Islet of Langerhans (tissue), 1 donor: ENCODE measurements at regions not wholly inside any gene's neighbourhood (a gene's known extent, or its start where the extent isn't known, plus 50 kb on each side); places are given as distances from the start of the nearest gene placed in this dataset.

Experiments
- FAIRE-seq: peaks from one replicate; lab custom pipeline; 2011; peaks lifted over from hg19 to GRCh38; lab: Jason Lieb, UNC

DNA sequence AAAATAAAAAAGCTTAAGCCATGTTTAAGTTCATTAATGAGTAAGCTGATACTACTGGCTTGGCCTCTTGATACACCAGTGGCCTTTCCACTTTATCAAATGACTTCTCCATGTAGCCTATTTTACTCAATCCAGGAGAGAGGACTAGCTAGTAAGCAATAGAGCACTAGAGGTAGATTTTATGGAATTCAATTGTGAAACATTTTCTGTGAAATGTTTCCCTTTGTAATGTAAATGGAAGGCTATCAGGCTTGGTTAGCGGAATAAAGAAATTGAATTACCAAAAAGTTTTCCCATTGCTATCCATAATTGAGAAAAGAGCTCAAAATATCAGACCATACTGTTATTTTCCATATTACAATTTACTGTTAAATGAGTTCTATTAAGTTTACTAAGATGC, 515.4 kb upstream of the CDH2 start:
- FAIRE-seq = no peak

DNA sequence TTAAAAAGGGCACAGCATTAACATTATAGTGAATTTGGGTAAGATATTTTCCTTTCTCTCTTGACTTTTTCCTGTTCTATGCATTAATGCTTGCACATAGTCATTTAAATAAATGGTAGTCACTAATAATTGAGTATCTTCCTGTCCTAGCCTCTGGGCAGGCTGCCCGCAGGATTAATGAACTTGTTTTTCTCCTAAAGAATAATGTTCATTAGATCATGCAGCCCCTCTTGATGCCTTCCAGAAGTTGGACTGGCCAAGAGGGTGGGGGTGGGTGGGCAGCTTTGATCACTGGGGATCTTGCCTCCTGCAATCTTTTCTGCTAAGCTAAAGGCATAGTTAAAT, 514.5 kb upstream of the CDH2 start:
- no peak for FAIRE-seq

DNA sequence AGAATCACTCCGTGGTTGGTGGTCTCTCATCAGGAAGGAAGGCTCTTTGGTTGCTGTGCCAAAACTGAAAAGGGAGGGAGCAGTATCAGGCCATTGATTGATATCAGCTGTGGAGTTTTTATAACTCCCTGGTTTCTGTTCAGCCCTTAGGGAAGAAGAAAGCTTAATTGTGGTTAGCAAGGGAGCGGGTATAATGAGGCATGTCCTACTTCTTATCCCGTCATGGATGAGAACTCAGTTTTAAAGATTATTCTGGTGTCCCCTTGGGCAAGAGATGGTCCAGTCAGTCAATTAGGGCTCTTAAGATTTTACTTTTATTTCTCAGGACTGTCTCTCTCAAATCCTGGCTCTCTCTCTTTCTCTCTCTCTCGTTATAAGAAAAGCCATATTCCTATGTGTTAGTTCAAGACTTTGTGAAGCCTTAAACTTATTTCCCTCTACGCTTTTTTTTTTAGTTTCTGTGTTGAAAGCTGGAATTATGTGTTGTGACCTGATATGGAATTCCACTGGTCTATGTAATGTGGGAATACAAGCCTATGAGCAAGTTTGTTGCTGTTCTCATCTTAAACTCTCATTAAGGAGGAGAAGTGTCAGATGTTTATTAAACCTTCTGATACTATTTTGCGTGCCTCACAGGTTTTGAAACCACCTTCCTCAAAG, 514.0 kb upstream of the CDH2 start:
- no peak for FAIRE-seq

DNA sequence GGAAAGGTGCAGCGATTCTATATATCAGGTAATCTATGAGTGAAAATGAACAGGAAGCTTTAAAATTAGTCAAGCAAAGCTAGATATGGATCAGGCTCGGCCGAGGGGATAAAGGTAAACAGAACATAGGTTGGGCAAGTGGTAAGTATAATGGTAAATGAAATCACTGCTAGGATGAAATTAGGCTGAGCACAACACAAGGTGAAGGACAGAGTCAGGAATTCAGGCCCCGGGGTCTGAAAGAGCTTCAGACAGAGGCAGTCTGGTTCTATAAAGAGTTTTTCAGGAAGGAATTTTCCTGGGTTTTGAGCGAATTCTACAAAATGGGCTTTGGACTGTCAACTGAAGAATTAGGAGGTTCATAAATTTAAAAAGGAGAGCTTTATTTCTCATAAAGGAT, 513.2 kb upstream of the CDH2 start:
- no peak for FAIRE-seq

DNA sequence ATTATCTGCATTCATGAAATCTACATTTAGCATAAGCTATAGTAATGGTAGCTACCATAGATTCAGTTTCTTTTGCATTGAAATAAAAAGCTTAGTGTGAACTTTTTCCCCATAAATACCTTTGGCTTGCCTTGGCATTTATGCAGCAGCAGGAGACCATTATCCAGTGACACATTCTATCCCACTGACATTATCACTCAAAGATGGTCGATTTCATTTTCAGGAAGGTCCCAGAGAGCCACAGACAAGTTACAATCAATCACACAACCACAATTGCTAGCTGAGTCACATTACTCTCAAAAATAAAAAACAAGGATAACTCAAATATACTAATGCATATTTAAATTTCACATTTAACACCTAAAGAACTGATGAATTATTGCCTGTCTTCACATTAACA, 512.7 kb upstream of the CDH2 start:
- no peak for FAIRE-seq

DNA sequence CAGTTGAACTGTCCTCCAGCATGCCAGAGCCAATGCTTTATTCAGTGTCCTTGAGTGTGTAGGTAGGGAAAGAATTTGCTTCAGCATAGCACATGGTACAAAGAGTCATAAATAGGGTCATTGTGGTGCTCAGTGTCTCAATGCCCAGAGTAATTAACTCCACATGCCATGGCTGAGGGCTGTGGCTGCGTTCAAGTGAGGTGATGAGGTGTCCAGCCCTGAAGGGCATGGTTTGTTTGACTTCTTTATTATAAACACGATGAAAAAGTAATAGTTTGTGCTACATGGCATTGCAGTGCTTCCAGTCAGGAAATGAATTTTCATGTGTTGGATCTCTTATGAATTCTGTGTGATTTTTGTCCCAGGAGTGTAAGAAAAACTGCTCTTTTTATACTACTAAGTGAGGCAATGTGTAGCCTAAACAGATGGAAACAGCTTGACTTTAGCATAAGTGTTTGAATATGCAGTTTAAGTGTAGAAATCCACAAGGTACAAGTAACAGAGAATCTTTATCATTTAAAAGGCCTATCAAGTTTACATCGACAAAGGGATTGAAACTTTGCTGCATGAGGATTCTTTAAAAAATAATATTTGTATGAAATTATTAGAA, 507.9 kb upstream of the CDH2 start:
- no peak for FAIRE-seq

DNA sequence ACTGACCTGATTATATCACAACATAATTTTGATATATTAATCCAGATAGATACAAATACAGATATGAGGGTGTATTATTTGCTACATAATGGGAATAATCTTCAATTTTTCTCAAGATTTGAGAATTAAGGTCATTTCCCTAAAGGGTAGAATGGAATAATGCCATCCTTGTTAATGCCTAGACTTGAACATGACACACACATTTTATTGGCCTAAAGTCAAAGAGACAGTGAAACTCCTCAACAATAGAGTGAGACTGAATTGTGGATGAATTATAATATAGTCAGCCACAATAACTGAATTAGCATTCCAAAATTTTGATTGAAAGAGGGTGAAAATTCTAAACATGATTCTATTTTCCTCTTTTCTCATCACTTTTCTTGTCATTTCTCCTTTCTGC, 506.0 kb upstream of the CDH2 start:
- FAIRE-seq = no peak

DNA sequence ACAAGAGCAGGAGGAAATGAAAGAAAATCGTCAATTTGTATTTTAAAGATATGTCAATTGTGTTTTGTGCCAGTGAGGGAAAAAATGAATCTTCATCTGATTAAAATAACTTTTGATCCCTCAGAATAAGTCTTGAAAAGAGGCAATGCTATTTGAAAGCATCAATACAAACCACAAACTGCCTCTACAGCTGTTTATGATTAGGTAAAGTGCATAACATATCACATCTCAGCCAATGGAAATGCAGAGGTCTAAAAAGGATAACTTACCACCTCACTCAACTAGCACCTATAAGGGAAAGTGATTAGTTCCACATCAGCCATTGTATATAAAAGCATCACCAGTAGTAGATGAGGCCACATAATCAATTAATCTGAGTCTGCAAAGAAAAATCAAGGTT, 492.2 kb upstream of the CDH2 start:
- no peak for FAIRE-seq

DNA sequence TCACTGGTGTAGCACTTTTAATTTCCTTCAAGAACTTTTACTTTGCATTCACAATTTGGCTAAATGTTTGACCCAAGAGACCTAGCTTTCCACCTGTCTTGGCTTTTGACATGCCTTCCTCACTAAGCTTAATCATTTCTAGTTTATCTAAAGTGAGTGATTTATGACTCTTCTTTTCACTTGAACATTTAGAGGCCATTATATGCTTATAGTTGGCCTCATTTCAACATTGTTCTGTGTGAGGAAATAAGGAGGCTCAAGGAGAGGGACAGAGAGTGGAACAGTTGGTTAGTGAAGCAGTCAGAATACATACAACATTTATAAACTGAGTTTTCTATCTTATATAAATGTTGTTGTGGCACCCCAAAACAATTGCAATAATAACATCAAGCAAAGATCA, 489.3 kb upstream of the CDH2 start:
- no peak for FAIRE-seq

DNA sequence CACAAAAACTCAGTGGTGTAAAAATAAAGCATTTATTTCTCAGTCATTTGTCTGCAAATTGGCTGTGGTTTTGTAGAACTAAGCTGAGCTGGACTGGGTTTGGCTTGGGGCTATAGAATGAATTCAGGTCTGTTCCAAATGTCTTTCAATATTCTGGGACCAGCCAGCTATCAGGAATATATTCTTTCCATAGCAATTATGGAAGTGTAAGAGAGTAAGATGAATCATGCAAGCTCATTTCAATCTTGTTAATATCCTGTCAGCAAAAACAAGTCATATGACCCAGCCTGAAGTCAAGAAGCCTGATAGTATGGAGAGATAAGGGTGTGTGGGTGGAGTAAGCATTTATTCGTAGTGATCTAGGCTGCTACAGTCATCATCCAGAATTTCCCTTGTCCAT, 481.0 kb upstream of the CDH2 start:
- no peak for FAIRE-seq

DNA sequence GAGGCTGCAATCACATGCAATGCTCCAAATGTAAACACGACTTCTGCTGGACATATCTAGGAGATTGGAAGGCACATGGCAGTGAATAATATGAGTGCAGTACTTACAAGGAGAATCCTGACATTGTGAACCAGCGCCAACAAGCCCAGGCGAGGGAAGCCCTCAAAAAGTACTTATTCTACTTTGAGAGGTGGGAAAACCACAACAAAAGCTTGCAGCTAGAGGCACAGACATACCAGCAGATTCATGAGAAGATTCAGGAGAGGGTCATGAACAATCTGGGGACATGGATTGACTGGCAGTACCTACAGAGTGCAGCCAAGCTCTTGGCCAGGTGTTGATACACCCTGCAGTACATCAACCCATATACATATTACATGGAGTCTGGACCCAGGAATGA, 475.7 kb upstream of the CDH2 start:
- no peak for FAIRE-seq

DNA sequence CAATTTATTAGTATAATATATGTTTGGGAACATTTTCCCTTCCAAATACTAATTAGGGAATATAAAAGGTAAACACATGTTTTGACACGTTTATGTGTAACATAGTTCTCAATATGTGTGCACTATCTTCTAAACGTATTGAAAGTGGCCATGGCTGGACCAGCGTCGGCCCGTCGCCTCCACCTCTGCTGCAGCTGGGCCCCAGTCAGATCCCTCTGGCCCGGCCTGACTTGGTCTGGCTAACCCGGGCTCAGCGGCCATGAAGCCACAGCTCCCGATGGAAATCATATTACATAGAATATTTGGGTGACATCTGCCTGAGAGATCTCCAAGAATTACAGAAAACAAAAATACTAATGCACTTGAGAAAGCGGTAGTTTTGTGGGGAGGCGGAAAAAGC, 474.4 kb upstream of the CDH2 start:
- FAIRE-seq = no peak

DNA sequence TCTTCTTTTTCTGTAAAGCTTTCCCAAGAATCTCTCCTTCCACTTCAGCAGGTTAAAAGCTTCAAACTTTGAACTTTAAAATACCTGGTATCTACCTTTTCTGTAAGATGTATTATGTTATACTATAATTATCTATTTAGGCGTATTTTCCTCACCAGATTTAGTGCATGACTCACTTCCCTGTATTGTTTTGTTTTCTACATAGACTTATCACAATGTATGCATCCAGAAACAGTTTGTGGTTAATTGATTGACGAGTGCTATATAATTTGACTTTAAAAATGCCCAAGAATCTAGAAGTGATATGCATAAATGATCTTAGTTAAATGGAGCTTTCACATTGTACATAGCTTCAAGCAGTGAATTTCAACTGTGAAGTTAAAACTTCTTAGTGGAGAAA, 473.9 kb upstream of the CDH2 start:
- FAIRE-seq = no peak

DNA sequence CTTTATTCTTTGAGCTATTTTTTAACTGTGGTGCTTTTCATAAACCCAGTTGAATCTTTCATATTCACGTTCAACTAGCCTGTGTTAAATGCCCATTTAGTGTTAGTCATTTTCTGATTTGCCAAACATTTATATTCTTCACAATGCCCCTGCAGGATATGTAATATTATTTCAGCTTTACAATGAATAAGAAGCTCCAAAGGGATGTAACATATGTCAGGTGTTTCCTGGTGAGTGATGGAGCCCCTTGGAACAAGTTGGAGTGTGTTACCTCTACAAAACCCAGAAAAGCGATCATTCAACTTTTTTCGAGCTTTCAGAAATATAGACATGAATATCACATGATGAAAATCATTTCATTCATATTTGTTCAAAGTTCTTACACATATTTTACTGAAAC, 471.0 kb upstream of the CDH2 start:
- no peak for FAIRE-seq

DNA sequence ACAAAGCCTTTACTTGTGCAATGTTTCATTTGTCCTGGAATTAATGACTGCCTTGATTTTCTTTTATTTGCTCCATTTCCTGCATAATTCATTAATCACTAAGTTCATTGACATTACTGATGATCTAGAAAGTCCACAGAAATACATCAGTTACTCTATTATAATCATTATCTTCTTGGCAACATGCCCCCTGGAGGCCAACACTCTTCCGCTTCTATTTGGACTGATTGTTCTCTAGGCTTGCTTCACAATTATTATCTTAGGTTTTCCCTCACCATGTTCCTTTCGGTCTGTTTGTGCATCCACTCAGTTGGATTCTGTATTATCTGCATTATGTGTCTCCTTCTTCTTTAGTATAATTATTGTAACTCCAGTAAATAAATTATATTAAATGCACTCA, 461.0 kb upstream of the CDH2 start:
- FAIRE-seq = no peak

DNA sequence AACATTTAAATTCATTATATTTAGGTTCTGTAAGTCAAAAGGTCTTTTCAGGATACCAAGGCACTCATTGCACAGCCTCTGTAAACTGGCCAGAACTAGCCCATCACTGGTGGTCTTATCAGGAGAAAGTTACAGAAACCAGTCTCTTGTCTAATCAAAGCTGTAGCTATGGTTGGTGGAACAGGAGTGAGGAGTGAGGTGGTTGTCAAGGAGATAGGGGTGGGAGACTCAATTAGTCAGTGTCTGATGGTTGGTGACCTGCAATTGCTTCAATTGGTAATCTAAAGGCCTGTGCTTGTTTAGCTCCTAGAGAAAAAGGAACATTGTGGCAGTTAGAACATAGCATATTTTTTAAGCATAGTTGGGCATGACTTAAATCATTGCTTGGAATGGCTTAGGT, 458.6 kb upstream of the CDH2 start:
- no peak for FAIRE-seq

DNA sequence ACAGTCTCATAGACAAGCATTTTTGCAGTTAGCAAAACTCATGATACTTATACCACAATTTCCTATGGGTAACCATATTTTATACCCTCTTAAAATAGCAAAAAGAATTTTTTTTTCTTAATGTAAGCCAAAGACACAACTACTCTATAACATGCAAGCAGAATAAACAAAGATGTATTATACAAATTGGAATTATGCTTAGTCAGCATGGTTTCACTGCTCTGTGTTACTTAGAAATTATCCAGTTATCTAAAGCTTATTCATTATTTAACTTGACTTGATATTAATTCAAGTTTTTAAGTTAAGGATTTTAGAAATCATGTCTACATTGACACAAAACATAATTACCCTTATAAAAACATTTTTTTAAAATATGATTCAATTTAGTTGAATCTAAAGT, 449.8 kb upstream of the CDH2 start:
- no peak for FAIRE-seq

DNA sequence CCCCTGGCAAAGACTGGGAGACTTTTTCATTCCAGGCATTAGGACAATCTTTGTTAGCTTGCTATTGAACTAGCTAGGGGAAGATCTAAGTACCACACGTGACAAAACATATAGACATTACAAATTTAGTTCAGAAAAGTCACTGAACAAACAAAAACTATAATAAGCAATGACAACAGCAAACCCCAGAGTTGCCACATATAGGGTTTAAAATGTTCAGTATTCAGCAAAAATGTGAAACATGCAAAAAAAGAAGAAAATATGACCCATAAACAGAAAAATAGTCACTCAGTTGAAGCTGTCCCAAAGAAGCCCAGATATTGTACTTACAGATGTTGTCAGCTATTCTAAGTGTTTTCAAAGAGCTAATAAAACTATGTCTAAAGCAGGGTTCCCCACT, 431.1 kb upstream of the CDH2 start:
- FAIRE-seq = no peak

DNA sequence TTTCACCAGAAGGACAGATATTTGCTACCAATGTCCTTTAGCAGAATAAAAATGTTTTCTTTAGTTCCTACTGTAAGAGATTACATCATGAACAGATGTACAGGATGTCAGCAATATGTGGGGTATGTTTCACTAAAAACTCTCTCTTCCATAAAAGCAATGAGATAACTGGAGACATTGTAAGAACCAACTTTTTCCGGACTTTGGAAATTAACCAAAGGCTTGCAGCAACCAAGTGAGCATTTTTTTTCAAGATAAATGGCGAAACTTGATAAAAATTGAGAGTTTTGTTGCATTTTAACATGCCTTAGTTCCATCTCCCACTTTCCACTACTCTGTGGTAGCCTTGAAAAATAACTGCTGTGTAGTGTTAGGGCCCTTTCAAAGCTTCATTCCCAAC, 429.8 kb upstream of the CDH2 start:
- FAIRE-seq = no peak

DNA sequence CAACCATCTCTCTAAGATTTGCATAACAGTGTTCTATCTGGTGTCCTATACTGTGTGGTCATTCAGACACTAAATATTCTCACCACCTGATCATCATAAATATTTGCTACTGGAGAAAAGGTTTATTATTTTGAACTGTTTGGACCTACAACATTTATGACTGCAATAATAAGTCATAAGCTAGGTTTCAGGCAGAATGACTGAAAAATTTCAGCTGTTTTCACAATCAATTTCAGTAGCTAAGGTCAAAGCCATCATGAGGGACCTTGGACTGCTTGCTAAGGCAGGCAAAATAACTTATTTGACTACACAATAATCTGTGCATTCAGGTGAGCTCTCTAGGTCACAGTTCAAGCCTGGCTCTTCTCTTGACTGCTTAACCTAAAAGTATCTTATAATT, 425.5 kb upstream of the CDH2 start:
- FAIRE-seq = no peak

DNA sequence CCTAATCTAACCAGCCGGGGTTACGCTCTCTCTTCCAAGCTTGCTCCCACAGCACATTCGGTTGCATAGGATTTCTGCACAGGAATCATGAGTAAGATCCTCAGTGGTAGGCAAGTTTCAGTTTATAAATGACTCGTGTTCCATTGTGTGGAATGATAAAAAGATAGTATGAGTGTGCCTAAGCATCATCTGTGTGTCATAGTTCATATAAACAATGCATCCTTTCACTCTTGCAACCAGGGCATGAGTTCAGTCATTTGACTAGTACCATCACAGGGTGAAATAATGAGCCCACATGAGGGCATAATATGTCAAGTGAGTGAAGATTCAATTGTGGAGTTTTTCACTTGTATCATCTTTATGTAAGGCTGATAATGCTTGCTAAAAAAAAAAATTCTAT, 417.1 kb upstream of the CDH2 start:
- no peak for FAIRE-seq

DNA sequence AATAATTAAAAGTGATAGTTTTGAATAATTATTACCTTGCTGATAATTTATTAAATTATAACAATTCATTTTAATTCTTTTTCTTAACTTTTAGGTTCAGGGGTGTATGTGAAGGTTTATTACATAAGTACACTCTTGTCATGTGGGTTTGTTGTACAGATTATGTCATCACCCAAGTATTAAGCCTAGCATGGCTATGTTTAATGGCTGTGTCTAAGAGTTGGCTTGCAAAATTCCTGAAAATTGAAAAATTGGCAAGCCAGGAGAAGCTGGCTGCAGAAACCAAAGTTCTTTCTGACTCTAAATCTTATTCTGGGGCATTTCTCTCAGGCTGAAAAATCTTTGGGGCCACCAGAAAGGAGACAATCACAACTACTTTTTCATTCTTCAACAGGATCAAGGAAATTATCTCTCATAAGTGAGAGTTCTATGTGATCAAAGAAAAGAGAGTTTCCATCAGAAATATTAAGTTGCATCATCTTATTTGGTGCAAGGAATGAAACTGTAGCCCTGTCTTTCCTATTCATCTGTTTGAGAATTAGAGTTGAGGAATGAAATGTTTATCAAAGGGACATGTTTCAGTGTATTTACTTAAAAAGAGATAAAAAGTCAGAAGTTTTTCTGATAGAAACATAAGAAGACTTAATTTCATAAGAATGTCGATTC, 412.1 kb upstream of the CDH2 start:
- FAIRE-seq = no peak

DNA sequence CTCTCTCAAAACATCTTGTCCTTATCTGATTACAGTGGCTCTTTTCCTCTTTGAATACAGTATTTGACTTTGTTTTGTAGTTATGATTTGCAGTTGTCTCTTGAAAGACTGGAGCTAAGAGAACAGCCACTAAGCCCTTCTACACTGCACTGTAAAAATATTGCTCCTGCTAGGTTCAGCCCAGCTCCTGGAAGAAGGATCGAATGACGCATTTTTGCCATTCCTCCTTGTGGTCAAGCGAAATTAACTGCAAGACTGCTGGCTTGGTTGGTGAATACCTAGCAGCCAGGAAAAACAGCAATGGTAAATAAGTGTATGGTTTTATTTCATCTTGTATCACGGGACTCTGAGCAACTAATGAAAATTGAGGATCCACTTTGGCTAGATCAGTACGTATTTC, 407.8 kb upstream of the CDH2 start:
- FAIRE-seq = no peak

DNA sequence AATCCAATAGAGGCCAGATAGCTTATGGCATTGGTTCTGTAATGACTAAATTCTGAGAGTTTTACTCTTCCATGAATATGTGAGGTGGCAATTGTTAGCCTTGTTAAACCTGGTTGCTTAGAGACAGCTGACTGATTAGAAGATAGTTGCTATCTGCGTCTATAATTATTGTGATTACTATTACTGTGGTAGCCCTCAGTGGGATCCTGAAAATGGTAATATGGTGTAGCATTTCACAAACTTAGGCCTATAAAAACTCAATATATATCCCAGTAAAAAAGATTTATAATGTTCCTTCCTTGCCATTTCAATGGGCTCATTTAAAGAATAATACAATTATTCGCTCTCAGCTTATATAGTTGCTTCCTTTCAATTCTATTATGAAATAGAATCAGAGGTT, 405.8 kb upstream of the CDH2 start:
- FAIRE-seq = no peak
